ENCODE measurements at regions not wholly inside any gene's neighbourhood (a gene's known extent, or its start where the extent isn't known, plus 50 kb on each side); places are given as distances from the start of the nearest gene placed in this dataset.

DNA sequence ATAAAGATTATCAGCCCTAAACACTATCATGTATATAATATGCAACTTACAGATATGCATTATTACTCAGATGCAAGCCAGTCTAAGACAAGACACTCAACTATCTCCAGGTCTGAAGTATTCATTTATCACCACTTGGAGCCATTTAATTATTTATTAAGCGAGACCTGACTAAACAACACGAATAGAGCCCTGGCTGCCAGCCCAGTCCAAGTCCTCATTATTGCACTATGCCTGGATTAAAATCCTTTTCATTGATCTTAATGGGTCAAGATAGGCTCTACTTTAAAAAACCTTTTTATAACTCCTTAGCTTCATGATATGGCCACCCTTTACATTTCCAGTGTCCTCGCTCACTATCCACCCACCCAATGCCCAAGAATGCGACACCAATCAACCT, 183.1 kb upstream of the MARCKS start:
- Histone ChIP-seq H3K9ac (ENCODE audit: low read length) (no peak overlapping the region), H3K79me2 (ENCODE audit: insufficient read depth, low read length) (no peaks in the 10 kb centered on the region), H3K4me2 (ENCODE audit: low read length) (no peak overlapping the region), H2AFZ (ENCODE audit: low read depth, low read length) (no peak overlapping the region), H3K27me3 (ENCODE audit: insufficient read depth, low read length) (no peaks in the 10 kb centered on the region), H3K27ac (ENCODE audit: low read depth, low read length) (no peak overlapping the region), H4K20me1 (ENCODE audit: insufficient read depth, low read length) (no peaks in the 10 kb centered on the region), H3K9me3 (ENCODE audit: insufficient read depth, low read depth, low read length) (no peaks in the 10 kb centered on the region), H3K4me1 (ENCODE audit: insufficient read depth, low read length) (no peaks in the 10 kb centered on the region), H3K4me3 (ENCODE audit: insufficient read depth, low read depth, low read length) (no peak overlapping the region), H3K36me3 (ENCODE audit: insufficient read depth, low read length) (no peaks in the 10 kb centered on the region)
- no peaks in the 10 kb centered on the region for H3K9me3 Mint-ChIP-seq (ENCODE audit: unreplicated experiment)
- H3K27me3 Mint-ChIP-seq (ENCODE audit: low read depth, unreplicated experiment) = no peaks in the 10 kb centered on the region
- no peak overlapping the region for H3K27ac Mint-ChIP-seq (ENCODE audit: unreplicated experiment)
- TF ChIP-seq, protein P1, sequence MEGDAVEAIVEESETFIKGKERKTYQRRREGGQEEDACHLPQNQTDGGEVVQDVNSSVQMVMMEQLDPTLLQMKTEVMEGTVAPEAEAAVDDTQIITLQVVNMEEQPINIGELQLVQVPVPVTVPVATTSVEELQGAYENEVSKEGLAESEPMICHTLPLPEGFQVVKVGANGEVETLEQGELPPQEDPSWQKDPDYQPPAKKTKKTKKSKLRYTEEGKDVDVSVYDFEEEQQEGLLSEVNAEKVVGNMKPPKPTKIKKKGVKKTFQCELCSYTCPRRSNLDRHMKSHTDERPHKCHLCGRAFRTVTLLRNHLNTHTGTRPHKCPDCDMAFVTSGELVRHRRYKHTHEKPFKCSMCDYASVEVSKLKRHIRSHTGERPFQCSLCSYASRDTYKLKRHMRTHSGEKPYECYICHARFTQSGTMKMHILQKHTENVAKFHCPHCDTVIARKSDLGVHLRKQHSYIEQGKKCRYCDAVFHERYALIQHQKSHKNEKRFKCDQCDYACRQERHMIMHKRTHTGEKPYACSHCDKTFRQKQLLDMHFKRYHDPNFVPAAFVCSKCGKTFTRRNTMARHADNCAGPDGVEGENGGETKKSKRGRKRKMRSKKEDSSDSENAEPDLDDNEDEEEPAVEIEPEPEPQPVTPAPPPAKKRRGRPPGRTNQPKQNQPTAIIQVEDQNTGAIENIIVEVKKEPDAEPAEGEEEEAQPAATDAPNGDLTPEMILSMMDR (IDR thresholded peaks at IDR 0.05; ENCODE audit: insufficient read depth, low read depth, low read length) = no peak
- TF ChIP-seq EZH2 (IDR thresholded peaks at IDR 0.05; ENCODE audit: insufficient read depth, low read length) = no peak
- DNase-seq (ENCODE audit: low read depth) (no peak), FAIRE-seq (no peak)
- no peak overlapping the region for H3K4me3 Mint-ChIP-seq (ENCODE audit: unreplicated experiment)
- H3K36me3 Mint-ChIP-seq (ENCODE audit: low read depth, unreplicated experiment) = no peaks in the 10 kb centered on the region
- H3K4me1 Mint-ChIP-seq (ENCODE audit: low read depth, unreplicated experiment) = peaks cover 2% of the 10 kb centered on the region

DNA sequence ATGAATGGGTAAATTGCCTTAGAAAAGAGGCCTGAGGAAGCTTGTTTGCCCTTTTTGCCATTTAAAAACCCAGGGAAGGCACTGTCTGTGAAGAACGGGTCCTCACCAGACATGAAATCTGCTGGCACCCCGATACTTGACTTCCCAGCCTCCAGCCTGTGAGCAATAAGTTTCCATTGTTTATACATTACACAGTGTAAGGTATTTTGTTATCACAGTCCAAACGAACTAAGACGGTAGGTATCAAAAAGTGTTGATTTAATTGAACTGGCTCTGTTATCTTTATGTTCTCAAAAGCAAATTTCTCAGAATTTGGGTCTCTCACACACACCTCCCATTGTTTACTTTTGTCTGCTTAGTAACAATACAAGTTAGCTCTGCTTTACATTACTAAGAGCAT, 181.1 kb upstream of the MARCKS start:
- DNase-seq (ENCODE audit: low read depth) (no peak), FAIRE-seq (no peak)
- no peaks in the 10 kb centered on the region for H3K4me1 ChIP-seq (ENCODE audit: insufficient read depth, low read length)
- H3K9ac ChIP-seq (ENCODE audit: low read length) = no peak overlapping the region
- Mint-ChIP-seq H3K9me3 (ENCODE audit: unreplicated experiment) (no peaks in the 10 kb centered on the region), H3K27me3 (ENCODE audit: low read depth, unreplicated experiment) (no peaks in the 10 kb centered on the region), H3K27ac (ENCODE audit: unreplicated experiment) (no peak overlapping the region), H3K4me3 (ENCODE audit: unreplicated experiment) (no peak overlapping the region), H3K36me3 (ENCODE audit: low read depth, unreplicated experiment) (no peaks in the 10 kb centered on the region), H3K4me1 (ENCODE audit: low read depth, unreplicated experiment) (peaks cover 2% of the 10 kb centered on the region)
- H3K9me3 ChIP-seq (ENCODE audit: insufficient read depth, low read depth, low read length) = no peaks in the 10 kb centered on the region
- no peak overlapping the region for H3K4me2 ChIP-seq (ENCODE audit: low read length)
- no peaks in the 10 kb centered on the region for H4K20me1 ChIP-seq (ENCODE audit: insufficient read depth, low read length)
- no peak overlapping the region for H3K27ac ChIP-seq (ENCODE audit: low read depth, low read length)
- no peak for TF ChIP-seq EZH2 (IDR thresholded peaks at IDR 0.05; ENCODE audit: insufficient read depth, low read length)
- TF ChIP-seq, protein P1 (IDR thresholded peaks at IDR 0.05; ENCODE audit: insufficient read depth, low read depth, low read length) = no peak
- no peak overlapping the region for H3K4me3 ChIP-seq (ENCODE audit: insufficient read depth, low read depth, low read length)
- no peaks in the 10 kb centered on the region for H3K27me3 ChIP-seq (ENCODE audit: insufficient read depth, low read length)
- H3K36me3 ChIP-seq (ENCODE audit: insufficient read depth, low read length) = no peaks in the 10 kb centered on the region
- no peaks in the 10 kb centered on the region for H3K79me2 ChIP-seq (ENCODE audit: insufficient read depth, low read length)
- H2AFZ ChIP-seq (ENCODE audit: low read depth, low read length) = no peak overlapping the region

DNA sequence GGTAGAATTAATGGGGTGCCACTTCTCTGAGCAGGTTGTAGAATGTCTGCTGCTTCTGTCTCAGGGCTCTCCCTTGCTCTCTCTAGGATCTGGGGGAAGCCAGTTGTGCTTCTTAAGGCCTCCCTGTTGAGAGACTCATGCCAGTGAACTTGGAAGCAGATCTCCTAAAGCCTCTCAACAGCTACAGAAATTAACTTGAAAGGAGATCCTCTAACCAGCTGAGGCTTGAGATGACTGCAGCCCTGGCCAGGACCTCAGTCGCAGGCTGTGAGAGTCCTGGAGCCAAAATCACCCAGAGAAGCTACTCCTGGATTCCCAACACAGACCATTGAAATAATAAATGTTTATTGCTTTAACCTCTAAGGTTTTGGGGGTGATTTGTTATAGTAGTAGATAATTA, 180.2 kb upstream of the MARCKS start:
- Histone ChIP-seq H3K4me3 (ENCODE audit: insufficient read depth, low read depth, low read length) (no peak overlapping the region), H3K27ac (ENCODE audit: low read depth, low read length) (no peak overlapping the region), H3K9ac (ENCODE audit: low read length) (no peak overlapping the region), H3K27me3 (ENCODE audit: insufficient read depth, low read length) (no peaks in the 10 kb centered on the region), H3K4me1 (ENCODE audit: insufficient read depth, low read length) (no peaks in the 10 kb centered on the region), H2AFZ (ENCODE audit: low read depth, low read length) (no peak overlapping the region), H4K20me1 (ENCODE audit: insufficient read depth, low read length) (no peaks in the 10 kb centered on the region), H3K36me3 (ENCODE audit: insufficient read depth, low read length) (no peaks in the 10 kb centered on the region), H3K79me2 (ENCODE audit: insufficient read depth, low read length) (no peaks in the 10 kb centered on the region), H3K4me2 (ENCODE audit: low read length) (no peak overlapping the region), H3K9me3 (ENCODE audit: insufficient read depth, low read depth, low read length) (no peaks in the 10 kb centered on the region)
- no peak for DNase-seq (ENCODE audit: low read depth)
- Mint-ChIP-seq H3K36me3 (ENCODE audit: low read depth, unreplicated experiment) (no peaks in the 10 kb centered on the region), H3K9me3 (ENCODE audit: unreplicated experiment) (no peaks in the 10 kb centered on the region), H3K4me1 (ENCODE audit: low read depth, unreplicated experiment) (peaks cover 2% of the 10 kb centered on the region), H3K27ac (ENCODE audit: unreplicated experiment) (no peak overlapping the region), H3K27me3 (ENCODE audit: low read depth, unreplicated experiment) (no peaks in the 10 kb centered on the region), H3K4me3 (ENCODE audit: unreplicated experiment) (no peak overlapping the region)
- no peak for TF ChIP-seq EZH2 (IDR thresholded peaks at IDR 0.05; ENCODE audit: insufficient read depth, low read length)
- TF ChIP-seq, protein P1 (IDR thresholded peaks at IDR 0.05; ENCODE audit: insufficient read depth, low read depth, low read length) = no peak
- no peak for FAIRE-seq
